HL-60 (cell line): ENCODE measurements at regions not wholly inside any gene's neighbourhood (a gene's known extent, or its start where the extent isn't known, plus 50 kb on each side); places are given as distances from the start of the nearest gene placed in this dataset.
A peak's percentile ranks its signal among the peaks of the same experiment; 100 is the strongest.

Experiments
- CTCF ChIP-seq: IDR thresholded peaks from one replicate; pipeline ENCODE4 v1.5.1; 2011; ENCODE audit warnings: low read length, control low read depth, inconsistent platforms; ENCODE audit not compliant: insufficient read depth
- POLR2AphosphoS5 ChIP-seq: IDR thresholded peaks from 2 replicates; pipeline ENCODE4 v1.6.1; 2012; ENCODE audit warnings: low read depth
- REST ChIP-seq: IDR thresholded peaks from 2 replicates; pipeline ENCODE4 v1.6.1; 2012; ENCODE audit warnings: low read depth; ENCODE audit not compliant: insufficient replicate concordance
- SPI1 ChIP-seq: IDR thresholded peaks from 2 replicates; pipeline ENCODE4 v1.6.1; 2012; ENCODE audit warnings: low read depth, mild to moderate bottlenecking, borderline replicate concordance

DNA sequence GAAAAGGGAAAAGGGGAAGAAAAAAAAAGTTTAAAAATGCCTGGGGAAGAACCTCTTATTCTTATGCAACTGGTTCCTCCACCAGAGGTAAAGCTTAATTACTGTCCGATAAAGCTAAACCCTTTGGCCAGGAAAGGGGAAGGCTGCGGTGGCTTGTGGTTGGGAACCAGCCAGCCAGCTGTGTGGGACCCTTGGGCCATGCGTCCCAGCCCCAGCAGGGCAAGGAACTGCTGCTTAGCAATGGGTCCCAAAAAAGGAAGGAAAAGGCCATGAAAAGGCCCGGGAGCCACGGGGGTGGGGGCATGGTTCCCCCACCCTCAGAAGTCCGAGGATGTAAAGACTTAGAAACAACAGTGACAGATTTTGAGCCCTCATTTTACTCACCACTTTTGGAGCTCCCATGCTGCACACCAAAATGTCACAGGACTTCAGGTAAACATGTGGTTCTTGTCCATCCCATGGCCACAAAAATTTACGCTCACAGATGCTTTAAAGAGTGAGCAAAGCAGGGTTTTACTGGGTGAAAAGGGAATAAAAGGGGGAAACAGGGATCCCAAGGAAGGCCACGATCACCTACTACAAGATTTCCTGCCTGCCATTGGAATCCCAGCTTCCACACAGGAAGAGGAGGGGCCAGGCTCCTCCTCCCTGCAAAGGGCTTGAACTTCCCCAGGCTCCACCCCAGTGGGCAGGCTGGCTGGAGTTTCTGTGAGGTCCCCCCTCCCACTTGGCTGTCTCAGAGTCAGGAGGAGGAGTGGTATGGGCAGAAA, 1234.7 kb upstream of the GJE1 start:
- TF ChIP-seq CTCF (no peak), POLR2AphosphoS5 (peak; percentile 86), SPI1 (peak; percentile 89), REST (no peak)
